Stimulated activated CD8-positive, alpha-beta memory T cell treated with anti-CD3 and anti-CD28 coated beads, Interleukin-15, amount 100 ng/mL, for 48 hours (primary cell): ENCODE measurements at regions not wholly inside any gene's neighbourhood (a gene's known extent, or its start where the extent isn't known, plus 50 kb on each side); places are given as distances from the start of the nearest gene placed in this dataset.

Experiments
- DNase-seq, 2 donors: peaks; one replicate each; pipeline ENCODE4 v3.0.0-alpha.2; 2020; ENCODE audit warnings: low read depth in 2 of 2

DNA sequence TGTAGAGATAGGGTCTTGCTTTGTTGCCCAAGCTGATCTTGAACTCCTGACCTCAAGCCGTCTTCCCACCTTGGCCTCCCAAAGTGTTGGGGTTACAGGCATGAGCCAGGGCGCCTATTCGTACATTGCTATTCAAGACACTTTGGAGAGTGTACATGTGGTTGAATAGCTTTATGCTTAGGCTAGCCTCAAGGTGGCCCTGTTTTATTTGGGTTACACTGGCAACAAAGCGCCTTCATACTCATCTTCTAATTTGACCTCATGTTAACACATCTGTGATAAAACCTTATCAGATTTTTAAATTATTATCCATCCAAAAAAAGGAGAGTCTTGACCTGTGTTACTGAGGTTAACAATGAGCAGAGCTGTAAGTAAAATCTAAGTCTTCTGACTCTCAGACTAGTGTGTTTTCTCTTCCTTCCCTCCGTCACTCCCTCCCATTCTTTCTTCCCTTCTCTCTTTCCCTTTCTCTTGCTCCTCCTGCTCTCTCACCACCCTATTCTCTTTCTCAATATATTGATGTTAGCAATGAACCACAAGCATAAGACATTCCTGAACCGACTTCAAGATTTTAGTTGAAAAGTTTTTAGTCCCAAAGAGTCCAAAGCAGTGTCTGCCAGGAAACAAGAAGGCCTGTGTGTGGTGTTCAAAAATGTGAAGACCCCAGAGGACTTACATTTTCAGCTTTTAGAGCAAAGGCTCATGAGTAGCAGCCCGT is 603.7 kb upstream of the CFAP20DC start:
- no peak for DNase-seq

DNA sequence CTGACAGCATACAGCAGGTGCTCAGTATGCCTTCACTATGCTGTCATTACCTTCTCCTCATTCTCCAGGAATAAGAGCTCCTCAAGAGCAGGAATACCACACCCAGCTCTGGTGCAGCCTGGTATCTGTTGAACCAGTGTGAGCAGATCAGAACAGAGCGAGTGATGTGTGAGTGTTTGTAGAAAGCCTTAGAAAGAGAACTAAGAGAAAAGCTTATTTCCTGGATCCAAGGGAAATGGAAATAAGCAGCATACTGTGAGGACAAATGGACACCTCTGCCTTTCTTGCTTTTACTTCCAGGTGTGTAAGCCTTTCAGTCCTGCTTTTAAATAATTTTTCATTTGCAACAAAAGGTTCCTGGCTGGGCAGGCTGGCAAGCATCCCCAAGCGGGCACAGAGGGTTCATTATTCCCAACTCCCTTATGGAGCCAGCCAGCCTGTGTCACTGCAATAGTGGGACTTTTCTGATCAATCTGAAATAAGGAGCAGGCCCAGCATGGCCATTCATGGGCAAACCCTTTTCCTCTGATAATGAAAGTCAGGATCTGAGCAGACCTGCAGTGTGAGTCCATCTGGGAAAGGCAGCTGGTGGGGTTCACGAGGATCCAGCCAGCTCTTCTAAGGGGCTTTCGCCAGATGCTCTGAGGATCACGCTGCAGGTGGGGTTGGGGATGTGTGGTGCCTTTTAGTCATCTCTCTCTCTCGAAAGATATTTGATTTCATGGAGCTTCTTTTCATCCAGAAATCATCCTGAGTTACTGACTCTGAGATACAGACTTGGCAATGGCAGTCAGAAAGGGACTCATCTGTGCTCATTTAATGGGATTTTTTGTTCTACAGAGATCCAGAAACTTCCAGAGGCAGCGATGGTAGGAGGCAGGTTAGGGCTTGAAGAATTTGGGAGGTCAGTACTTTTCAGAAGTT is 594.9 kb upstream of the CFAP20DC start:
- no peak for DNase-seq

DNA sequence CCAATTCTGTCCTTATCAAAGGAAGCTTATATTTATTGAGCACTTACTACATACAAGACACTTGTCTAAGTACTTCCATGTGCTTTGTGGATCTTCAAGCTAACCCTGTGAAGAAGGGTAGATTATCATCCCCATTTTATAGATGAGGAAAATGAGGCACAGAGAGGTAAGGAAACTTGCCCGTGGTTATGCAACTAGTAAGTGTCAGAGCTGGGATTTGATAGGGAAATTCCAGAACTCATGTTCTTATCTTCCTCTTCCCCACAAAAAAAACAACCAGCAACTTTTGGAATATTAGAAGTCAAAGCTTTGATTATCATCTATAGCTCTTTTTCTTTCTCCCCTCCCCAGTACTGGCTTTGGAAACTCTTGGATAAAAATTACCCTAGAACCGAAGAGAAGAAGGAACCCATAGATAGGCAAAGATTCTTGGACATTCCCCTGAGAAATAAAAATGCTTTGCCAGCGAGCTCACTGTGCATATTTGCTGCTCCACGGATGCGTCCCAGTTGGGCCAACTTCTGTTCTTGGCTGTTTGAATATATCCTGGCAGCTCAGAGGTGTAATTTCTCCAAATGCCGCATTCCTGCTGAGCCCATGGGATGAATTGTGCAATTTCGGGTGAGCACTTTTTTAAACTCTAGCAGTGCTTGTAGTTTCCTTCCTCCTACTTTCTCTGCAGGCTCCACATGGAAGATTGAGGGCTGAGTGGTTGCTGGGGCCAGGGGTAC is 591.5 kb upstream of the CFAP20DC start:
- DNase-seq: no peak

DNA sequence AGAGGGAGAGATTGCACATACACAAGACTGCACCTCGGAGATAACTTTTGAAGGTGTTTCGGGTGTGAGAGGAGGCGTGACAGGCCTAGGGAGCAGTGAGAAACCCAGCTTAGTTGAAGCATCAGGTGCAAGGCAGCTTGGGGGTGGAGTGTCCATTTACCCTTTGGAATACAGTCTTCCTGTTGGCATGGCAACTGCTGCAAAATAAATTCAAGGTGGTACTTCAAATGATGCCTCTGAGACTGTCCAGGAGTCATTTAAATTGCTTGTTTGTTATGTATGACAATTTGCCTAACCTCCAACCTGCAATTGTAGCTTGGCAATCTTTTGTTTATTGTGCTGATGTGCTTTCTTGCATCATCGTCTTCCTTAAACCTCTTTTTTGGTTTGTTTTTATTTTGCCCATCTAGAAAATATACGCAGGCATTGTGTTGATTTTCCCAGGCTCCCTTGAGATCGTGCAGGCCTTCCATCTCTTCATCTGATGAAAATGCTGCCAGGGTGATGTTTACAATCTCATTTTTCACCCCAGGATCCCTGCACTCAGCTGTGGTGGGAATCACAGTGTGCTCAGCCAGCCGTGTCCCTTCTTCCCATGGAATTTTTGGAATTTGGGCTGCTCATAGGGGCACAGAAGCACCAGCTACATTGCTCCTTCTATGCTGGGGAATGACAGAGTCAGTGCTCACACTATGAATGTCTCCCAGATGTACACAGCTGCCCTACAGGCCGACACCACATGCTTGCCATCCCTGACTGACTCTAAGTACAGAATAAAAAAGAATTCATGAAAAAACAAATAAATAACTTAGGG is 583.1 kb upstream of the CFAP20DC start:
- DNase-seq: no peak

DNA sequence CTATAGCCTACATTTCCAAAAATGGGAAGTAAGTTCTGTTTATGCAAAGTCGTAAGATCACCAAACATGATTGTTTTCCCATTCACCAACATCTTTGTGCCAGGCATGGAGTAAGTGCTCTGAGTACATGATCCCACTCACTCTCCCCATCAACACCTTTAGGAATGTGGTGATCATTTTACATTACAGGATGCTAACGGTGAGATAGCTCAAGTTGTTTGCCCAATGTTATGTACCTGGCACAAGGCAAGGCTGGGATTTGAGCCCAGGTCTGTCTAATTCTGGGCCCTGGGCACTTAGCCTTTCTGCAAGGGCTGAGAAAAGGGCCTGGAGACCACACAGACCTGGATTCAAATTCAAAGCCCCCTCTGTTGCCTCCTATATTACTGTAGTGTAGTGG is 581.7 kb upstream of the CFAP20DC start:
- DNase-seq: no peak

DNA sequence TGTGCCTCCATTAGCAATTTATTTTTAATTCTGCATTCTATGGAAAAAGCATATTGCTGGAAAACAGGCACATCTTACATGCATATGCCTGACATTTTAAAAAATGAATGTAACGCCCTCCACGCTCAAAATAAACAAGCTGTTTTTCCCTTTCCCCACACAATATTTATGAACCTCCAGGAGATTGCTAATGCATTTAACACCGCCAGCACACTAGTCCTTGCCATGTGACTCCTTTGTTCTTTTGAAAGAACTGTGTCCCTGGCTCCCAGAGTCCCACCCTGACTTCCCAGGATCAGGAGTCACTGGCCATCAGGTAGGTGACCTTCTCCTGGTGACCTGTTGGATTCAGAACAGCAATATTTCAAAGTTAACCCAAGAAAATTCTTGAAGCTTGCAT is 571.2 kb upstream of the CFAP20DC start:
- no peak for DNase-seq

DNA sequence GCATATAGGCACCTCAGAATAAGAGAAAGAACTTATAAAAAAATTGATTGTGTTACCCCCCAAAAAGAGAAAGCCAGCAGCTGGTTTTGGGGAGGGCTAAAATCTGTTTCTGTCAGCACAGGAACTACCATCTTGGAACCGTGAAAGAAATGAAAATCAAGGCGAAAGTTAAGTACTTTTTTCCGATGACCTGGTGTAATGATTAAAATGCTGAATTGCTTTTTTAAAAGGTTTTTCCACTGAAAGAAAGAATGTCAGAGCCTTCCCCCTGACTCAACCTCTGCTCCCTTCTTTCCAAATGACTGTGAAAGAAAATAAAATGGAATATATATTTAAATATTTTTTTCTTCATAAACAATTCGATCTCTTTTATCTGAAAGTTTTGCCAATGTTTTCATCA is 570.5 kb upstream of the CFAP20DC start:
- no peak for DNase-seq

DNA sequence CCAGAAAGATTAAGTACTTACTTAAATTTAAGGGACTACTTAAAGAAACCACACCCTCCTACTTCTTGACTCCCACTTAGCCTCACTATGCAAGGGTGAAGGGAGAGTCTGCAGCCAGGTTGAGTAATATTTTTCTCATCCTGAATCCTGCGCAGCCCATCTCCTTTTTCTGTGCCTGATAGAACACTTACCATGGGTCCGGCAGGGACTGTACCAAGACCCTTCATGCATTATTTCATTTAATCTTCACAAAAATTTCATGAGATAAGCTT is 562.6 kb upstream of the CFAP20DC start:
- no peak for DNase-seq

DNA sequence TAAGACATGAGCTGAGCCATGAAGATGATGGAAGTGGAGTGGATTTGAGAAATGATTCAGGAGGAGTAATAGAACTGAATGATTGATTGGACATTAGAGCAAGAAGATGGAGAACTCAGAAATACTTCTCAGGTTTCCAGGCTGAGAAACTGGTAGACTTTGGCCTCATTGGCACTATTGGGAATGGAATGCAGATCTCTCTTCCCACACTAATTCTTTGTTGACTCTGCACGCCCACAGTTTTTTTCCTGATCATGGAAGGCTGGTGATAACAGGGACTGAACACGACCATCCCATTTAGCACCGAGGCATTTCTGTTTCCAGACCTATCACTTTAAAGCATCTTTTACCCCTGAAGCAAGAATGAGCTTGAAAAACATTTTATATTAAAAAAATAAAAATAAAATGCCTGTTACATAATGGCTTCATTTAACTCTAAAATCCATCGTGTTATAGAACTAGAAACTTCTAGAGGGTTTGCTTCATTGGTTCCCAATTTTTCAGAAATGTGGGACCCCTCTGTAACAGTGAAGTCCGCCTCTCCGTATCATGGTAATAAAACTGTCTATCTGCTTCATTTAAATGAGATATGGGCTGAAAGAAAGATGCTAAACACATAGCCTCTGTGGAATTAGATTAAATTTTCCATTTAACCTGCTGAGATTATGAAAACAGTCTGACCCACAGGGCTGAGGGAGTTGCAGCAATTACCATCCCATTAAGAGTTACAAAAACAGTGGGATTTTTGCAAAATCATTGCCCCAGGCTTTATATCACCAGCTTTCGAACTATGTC is 562.0 kb upstream of the CFAP20DC start:
- no peak for DNase-seq

DNA sequence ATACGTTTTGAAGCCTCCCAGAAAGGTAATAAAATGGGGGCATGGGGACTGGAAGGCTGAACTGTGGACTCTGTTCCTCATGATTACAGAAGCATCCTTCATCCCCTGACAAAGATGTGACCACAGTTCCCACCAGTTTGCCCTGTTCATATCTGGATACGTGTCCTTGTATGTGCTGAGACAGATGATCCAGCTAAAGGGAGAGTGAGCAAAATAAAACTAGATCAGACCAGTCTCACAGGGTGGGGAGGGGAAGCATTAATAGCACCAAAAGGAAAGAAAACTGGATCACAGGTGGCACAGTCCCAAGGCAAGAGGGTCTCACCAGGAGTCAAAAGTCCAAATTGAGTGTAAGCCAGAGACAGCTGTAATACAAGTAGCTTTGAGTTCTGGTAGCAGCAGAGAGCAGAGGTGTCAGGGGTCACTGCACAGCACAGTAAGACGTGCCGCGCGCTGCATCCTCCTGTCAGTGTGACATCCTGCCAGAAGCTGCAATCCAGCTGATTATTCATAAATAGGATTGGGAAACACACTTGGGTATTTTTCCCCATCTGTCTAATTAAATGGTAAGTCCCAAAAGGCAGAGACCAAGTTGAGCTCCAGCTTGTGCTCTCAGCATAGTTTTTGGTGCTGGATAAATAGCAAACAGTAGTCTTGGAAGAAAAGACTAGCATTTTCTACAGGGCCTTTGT is 560.0 kb upstream of the CFAP20DC start:
- DNase-seq: no peak

DNA sequence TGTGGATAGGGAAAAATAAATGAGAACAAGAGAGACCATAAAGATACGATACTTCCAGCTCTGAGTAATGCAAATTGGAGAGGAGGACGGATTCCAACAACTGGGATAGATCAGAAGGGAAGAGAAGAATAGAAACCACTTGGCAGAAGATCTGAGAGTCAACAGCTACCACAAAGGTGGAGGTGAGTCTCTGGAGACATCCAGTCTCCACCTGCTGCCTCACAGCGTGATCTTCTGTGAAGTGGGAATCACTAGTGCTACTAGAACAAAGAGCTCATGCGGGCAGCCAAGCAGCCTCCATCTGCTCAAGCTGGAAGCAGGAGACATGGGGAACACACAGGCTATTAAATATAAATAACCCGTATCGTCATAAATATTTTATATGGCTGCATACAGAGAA is 558.5 kb upstream of the CFAP20DC start:
- no peak for DNase-seq

DNA sequence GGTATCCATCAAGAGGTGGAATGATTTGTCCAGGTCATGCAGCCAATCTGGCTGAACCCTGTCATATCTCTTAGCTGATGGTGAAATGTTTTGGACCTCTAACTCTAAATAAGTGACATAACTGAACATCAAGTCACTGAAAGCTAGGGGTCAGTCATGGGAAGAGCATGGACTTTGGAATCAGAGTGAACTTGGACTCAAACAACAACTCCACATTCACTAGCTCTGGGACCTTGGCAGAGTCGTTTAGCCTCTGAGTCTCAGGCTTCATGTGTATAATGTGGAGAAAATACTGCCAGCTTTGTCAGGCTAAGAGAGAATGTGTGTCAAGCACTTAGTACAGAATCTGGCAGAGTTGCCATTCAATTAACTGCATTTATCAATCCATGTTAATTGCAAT is 557.8 kb upstream of the CFAP20DC start:
- DNase-seq: no peak

DNA sequence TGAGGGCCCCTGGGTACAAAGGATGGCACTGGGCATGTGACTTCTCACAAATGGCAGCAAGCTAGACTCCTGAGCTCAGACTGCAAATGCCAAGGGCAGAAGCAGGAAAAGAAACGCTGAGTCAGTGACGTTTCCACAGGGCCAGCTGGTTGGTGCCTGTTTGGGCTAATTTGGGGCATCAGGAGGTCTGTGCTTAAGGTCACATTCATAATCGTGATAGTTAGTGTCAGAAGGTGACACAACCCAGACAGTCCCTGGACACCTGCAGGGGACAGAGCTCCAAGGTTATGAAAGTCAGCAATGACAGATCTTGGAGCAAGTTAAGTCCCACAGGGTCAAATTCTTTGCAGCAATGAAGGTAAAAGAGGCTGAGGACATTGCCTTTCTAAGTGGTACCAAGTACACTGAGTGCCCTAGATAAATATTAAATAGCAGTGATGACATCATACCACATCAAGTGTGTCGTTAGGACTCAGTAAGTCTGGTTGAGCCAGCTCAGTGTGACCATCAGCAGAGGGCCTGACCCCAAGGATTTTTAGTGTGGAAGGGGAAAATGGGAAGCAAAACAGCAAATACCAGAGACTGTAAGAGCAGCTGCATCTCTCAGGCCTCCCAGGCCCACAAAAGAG is 556.9 kb upstream of the CFAP20DC start:
- no peak for DNase-seq

DNA sequence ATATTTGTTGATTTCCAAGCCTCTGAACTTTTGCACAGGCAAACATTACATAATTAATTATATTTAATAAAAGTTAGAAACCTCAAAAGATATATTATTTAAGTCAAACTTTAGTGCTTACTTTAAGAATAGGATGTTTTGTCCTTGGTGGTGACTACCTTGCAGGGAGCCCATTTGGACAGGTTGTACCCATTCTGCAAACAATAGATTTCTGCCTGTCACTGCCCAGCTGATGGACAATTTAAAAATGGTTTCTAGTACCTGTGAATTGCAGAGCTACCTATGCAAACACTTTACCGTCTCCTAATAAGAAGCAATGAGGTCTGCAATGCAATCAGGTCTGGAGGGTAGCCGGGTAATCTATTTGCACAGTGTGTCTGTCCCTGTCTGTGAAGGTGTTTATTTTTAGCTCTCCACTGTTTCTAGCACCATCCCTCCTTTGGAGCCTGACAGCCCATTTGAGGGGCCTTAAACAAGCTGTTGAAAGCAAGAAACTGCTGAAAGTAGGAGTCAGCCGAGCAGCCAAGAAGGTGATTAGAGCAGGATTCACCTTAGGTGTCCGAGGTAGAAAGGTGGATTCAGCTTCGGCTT is 556.2 kb upstream of the CFAP20DC start:
- no peak for DNase-seq

DNA sequence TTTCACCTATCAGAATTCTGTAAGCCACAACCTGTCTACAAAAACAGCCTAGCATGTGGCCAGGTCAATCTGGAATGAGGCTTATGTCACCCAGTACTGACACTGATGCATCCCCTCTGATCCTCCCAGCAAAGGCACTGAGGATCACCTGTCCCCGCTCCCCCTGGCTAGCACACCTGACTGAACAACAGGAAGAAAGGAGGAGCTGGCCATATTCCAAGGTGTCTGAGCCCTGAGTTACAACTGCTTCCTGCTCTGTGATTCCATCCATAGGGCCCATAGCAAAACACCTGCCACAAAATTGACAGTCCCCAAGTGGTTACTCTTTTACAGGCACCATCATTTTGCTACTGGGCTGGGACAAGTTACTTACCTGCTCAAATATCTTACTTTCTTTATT is 555.5 kb upstream of the CFAP20DC start:
- no peak for DNase-seq

DNA sequence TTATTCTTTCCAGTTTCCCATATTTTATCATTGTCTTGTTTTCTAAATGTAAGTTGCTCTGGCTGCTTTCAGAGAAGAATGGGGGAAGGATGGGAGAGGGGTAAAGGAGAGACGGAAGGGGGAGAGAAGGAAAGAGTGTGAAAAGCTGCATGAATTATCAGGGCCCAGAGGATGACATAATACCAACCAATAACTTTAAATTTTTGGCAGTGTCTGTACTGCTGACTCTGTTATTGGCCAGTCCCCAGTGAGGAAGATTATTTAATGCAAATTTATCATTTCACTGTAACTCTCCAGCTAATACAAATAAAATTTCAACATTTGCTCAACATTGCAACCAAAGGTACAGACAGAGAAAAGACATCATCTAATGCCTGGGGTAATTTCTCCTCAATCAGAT is 551.7 kb upstream of the CFAP20DC start:
- no peak for DNase-seq

DNA sequence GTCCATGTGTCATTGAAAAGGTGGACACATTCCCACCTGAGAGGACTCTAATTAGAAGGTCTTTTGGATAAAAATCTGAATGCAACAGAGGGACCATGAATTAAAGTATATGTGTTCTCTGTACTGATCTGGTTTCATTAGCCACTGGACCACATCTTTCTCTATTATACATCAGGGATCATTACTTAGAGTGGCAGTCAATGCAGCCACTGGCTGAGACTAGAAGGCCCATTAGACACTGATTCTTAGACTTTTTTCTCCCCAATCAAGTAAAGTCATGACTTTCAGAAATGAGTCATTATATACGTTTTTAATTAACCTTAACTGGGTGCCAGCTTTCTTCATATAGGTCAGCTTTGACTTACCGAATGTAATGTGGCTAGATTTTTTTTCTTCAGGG is 550.8 kb upstream of the CFAP20DC start:
- no peak for DNase-seq

DNA sequence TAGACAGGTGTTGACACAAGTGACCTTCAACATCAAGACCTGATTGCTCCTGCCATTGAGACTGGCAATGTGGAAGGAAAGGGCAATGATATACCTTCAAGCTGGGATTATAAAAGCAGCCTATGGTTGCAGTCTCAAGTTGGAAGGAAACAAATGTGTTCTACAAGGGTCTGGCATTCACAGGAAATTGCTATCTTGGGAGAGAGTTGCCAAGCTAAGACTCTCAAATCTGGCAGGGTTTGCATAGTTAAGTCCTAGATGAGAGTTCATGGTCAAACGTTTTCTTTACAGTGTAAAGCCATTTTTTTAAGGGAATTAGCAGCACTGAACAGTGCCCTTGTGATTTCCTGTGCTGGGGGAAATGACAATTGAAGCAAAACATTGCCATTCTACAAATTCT is 546.9 kb upstream of the CFAP20DC start:
- DNase-seq: no peak

DNA sequence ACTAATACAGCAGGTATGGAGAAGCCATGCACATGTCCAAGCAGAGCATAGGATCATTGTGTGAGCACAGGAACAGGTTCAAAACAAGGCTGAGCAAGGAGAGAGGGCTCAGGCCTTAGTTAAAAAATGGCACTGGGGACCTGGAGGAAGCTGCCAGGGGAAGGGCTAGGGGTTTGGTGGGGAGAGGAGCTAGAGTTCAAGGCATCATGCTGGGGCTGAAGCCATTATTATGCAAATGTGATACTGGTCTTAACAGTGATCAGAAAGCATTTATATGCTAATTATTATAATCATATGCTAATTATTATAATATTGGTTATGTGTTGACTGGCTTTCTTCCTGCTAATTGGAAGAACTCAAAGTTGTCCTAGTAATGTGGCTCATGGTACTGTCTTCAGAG is 546.0 kb upstream of the CFAP20DC start:
- DNase-seq: no peak

DNA sequence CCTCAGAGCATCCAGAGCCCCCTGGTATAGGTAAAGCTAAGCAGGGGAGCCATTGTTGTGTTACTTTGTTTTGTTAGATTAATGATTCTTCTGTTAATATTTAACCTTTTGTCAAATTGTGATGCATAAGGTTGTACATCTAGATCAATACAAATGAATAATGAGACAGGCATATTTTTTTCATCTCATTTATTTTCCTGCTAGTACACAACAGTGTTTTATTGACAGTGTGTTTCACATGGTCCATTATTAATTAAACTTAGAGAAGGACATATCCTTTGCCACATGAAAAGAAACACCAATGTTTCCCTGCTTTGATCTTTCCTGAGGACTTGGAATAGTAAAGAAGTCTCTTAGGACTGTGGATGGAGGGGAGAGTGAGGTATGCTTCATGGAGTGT is 543.6 kb upstream of the CFAP20DC start:
- no peak for DNase-seq
